GM18868 (cell line): ENCODE measurements at regions not wholly inside any gene's neighbourhood (a gene's known extent, or its start where the extent isn't known, plus 50 kb on each side); places are given as distances from the start of the nearest gene placed in this dataset.
"Not testable (repeated sequence)": the region's sequence is repeated elsewhere in the genome, so short reads cannot be mapped to it uniquely, and the experiment has no call there.

Experiments
- ATAC-seq: cut with Tn5 transposase; IDR thresholded peaks from one replicate; pipeline ENCODE4 v1.9.1; 2021; ENCODE audit warnings: mild to moderate bottlenecking, moderate library complexity; ENCODE audit not compliant: unreplicated experiment

- no peak for ATAC-seq
Observed at GRCh38 chr9:25094518-25094917, 548.8 kb upstream of the IZUMO3 start.

GRCh38 chr9:25078202-25078601, 532.5 kb upstream of the IZUMO3 start:
- no peak for ATAC-seq

DNA sequence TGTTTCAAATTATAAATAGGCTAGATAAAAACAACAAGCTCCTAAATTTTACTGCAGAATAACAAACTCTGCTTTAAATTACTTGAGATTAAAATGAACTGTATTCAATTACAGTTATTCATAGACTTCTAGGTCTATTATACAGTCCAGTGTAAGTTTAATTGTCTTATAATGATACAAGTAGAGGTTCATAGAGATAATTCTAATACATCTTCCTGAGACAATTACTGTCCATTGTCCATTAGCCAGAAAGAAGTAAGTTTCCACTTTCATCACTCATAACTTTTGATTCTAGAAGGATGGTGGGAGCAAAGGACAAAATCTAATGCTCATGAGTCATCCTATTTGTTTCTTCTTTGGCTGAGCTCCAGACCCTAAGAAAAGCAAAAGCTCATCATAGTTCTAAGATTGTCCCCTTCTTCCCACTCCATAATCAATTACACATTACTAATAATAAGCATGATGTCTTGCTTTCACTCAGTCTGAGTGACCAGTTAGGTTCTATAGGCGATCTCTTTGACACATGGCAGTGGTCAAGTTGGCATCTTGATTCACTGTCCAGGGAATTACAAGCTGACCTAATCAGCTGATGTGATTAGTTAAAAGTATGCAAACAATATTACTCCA, 502.5 kb upstream of the IZUMO3 start:
- ATAC-seq: no peak

DNA sequence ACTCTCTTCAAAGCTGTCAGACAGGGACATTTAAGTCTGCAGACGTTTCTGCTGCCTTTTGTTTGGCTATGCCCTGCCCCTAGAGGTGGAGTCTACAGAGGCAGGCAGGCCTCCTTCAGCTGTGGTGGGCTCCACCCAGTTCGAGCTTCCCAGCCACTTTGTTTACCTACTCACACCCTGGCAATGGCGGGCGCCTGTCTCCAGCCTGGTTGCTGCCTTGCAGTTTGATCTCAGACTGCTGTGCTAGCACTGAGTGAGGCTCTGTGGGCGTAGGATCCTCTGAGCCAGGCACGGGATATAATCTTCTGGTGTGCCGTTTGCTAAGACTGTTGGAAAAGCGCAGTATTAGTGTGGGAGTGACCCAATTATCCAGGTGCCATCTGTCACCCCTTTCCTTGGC, 499.8 kb upstream of the IZUMO3 start:
- not testable (repeated sequence) for ATAC-seq

DNA sequence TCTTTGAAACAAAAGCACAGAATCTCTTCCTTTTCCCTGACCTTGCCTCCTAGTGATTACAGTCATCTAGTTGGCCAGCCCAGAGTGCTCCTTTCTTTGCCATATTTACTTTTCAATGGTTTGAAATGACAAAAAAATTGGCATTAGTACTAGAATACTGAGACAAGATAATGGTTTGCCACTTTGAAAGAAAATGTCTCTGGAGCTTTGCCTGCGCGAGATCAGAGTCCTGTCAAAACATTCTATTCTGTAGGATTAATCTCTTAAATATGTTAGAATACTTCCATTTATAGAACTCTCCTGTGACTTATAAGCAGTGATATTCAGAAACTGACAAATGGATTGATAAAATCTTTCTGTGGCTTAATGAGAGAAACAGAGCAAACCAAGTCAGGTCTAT, 484.0 kb upstream of the IZUMO3 start:
- no peak for ATAC-seq

- ATAC-seq: no peak
Observed at GRCh38 chr9:25025686-25026085, 480.0 kb upstream of the IZUMO3 start.

- no peak for ATAC-seq
Observed at GRCh38 chr9:25025156-25025555, 479.5 kb upstream of the IZUMO3 start.

DNA sequence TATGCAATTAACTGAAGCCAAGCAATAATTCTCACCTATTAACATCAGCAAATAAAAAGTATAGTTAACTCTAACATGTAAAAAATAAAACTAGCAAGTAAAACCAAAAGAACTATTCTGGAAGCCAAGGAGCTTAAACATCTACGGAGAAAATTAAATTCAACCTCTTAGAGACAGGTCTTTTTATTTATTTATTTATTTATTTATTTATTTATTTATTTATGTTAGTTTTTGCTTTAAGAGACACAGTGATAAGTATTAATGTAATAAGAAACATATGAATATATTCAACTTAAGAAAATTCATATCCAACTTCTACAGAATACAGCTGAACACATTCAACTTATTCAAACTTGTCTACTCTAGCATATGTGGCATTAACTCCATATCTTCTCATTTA, 472.1 kb upstream of the IZUMO3 start:
- ATAC-seq: no peak

DNA sequence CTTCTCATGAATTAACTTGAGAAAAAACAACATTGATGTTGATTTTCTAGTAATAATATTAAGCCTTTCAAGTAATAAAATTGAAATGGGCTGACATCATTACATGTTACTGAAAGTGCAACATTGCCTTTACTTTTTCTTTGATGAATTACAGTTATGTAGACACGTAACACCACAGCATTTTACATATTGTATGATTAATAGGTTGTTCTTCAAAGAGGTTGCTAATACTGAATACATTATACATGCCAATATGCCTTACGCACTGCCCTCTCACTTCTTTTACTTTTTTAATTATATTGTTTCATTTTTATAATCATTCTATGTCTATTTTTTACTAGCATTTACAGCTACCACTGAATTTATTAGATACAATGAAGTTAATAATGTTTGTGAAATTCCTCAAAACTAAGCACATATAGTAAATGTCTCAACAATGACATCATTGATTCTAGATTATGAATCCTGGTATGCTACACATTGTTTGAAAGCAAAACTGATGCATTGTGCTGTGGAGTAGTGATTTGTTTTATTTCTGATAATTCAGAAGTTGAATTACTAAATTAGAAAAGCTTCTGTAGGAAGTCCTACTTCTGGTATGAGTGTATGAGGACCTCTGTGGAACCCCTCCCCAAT, 464.4 kb upstream of the IZUMO3 start:
- ATAC-seq: no peak

DNA sequence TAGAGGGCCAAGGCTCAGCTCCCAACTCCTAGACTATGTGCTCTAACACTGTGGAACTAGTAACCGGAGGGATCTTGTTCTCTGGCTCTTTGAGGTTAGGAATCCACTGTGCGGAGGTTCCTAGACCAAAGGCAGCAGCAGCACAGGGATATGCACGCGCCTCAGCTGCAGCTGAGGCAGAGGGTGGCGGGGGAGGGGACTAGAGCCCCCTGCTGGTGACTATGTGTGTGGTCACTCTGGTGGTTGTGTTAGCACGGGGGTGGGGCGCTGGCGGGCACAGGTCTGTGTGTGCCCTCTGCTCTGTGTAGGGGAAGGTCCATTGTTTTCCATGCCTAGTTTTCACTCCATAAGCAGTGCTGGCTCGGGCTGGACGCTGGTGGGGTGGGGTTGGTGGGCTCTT, 458.0 kb upstream of the IZUMO3 start:
- peak; percentile 82 for ATAC-seq

GRCh38 chr9:24986331-24986730, 440.6 kb upstream of the IZUMO3 start:
- ATAC-seq: no peak

- not testable (repeated sequence) for ATAC-seq
Observed at GRCh38 chr9:24970780-24971179, 425.1 kb upstream of the IZUMO3 start.

- ATAC-seq: no peak
Observed at GRCh38 chr9:24961762-24962161, 416.1 kb upstream of the IZUMO3 start.

GRCh38 chr9:24953070-24953469, 407.4 kb upstream of the IZUMO3 start:
- ATAC-seq: no peak

GRCh38 chr9:24939109-24939850, 393.6 kb upstream of the IZUMO3 start:
- ATAC-seq: no peak

- no peak for ATAC-seq
Observed at GRCh38 chr9:24936117-24936516, 390.4 kb upstream of the IZUMO3 start.

GRCh38 chr9:24932785-24933184, 387.1 kb upstream of the IZUMO3 start:
- ATAC-seq: peak; percentile 63

- ATAC-seq: no peak
Observed at GRCh38 chr9:24931894-24932293, 386.2 kb upstream of the IZUMO3 start.

GRCh38 chr9:24912767-24913166, 367.1 kb upstream of the IZUMO3 start:
- no peak for ATAC-seq

- no peak for ATAC-seq
Observed at GRCh38 chr9:24901319-24901718, 355.6 kb upstream of the IZUMO3 start.

DNA sequence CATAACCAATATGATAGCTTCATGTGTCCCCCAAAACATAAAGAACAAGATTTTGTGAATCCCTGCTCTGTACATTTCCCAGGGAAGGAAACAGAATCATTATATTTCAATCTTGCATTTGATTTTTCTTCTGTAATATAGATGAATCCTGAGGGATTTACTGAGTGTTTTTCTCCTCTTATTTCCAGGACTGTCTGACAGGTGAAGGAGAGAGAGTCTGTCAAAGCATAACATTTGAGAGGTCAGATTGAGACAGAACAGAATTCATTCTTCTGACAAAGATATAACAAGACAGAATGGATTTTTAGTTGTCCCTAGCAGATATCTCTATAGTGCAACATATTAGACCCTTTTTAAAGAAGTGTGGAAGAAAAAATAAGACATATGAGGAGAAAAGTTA, 354.5 kb upstream of the IZUMO3 start:
- ATAC-seq: no peak

DNA sequence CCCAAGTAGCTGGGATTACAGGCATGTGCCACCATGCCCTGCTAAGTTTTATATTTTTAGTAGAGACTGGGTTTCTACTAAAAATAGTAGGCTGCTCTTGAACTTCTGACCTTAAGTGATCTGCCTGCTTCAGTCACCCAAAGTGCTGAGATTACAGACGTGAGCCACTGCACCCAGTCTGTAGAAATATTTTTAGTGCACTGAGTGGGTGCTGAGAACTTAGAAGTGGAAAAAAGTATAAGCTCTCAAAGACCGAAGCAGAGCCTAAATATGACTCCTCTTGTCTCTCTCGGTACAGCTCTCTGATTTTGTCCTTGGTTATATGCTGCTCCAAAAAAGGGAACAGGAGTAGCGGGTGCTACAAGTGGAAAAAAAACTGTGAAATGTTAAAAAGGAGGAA, 353.8 kb upstream of the IZUMO3 start:
- ATAC-seq: no peak
